K562 (cell line): ENCODE measurements at regions not wholly inside any gene's neighbourhood (a gene's known extent, or its start where the extent isn't known, plus 50 kb on each side); places are given as distances from the start of the nearest gene placed in this dataset.

Experiments used
- ATAC-seq: fragments of 200-7000 bp; cut with Tn5 transposase; 3 replicates; pipeline ENCODE4 v1.9.1; 2020; ENCODE audit warnings: moderate library complexity
- BruUV-seq: library from RNA; stranded (reverse); fragments of 400-500 nt; replicated peaks from 2 replicates; lab custom pipeline; 2021; lab: Mats Ljungman, UMichigan
- CTCF ChIA-PET: fragments of 300-600 bp; formaldehyde crosslinking; extraction: SDS; loops from one replicate; lab custom pipeline; 2021; ENCODE audit warnings: low intra/inter-chr PET ratio; lab: Yijun Ruan, JAX
- POLR2A ChIA-PET: fragments of 300-600, 350-650 bp; sonication (Branson Sonifier 250); formaldehyde crosslinking; extraction: SDS; loops from one replicate; lab custom pipeline; 2021; ENCODE audit warnings: antibody characterized with exemption, inconsistent platforms; lab: Yijun Ruan, JAX
- DNase-seq, 4 experiments: peaks; one replicate each; pipeline versions ENCODE4 v3.0.0 to v3.0.0-alpha.2; 2011 to 2018; ENCODE audit warnings: low spot score in 3 of 4, mixed read lengths in 3 of 4; ENCODE audit errors: extremely low read depth in 1 of 4
- FAIRE-seq: peaks from 2 replicates; lab custom pipeline; 2011; peaks lifted over from hg19 to GRCh38; lab: Jason Lieb, UNC
- H2AFZ ChIP-seq: 2 replicates; pipeline ENCODE4 v1.6.0; 2011; ENCODE audit warnings: low read depth, low read length, control low read depth, inconsistent platforms
- H3K27ac ChIP-seq: fragments of 200-600 bp; 3 replicates; pipeline ENCODE4 v1.8.0; 2011; ENCODE audit warnings: low read depth, mild to moderate bottlenecking, control low read depth, inconsistent platforms, low read length, moderate library complexity, mixed read lengths; ENCODE audit errors: extremely low read depth
- H3K27me3 ChIP-seq, 2 experiments: fragments of 300-600 bp in 1 of 2; 2 replicates in 1 of 2; 3 replicates in 1 of 2; pipeline versions ENCODE4 v1.6.0 to v1.8.0; 2011; ENCODE audit warnings: inconsistent platforms in 2 of 2, low read length in 2 of 2, mild to moderate bottlenecking in 1 of 2, mixed read lengths in 1 of 2, moderate library complexity in 1 of 2; ENCODE audit not compliant: control insufficient read depth in 2 of 2, insufficient read depth in 2 of 2
- H3K36me3 ChIP-seq: fragments of 300-600 bp; 3 replicates; pipeline ENCODE4 v1.8.0; 2011; ENCODE audit warnings: mild to moderate bottlenecking, low read length, inconsistent platforms; ENCODE audit not compliant: control insufficient read depth, insufficient read depth
- H3K4me1 ChIP-seq, 2 experiments: fragments of 200-600 bp in 1 of 2; replicated peaks in 1 of 2; 2 replicates in 1 of 2; 3 replicates in 1 of 2; pipeline versions ENCODE4 v1.5.1 to v1.8.0; 2011; ENCODE audit warnings: inconsistent platforms in 2 of 2, low read length in 2 of 2, mild to moderate bottlenecking in 1 of 2, mixed read lengths in 1 of 2, moderate library complexity in 1 of 2; ENCODE audit not compliant: control insufficient read depth in 2 of 2, insufficient read depth in 2 of 2
- H3K4me2 ChIP-seq: 2 replicates; pipeline ENCODE4 v1.6.1; 2011; ENCODE audit warnings: low read length, control low read depth, inconsistent platforms, mixed read lengths; ENCODE audit not compliant: insufficient read depth
- H3K4me3 ChIP-seq: fragments of 200-600 bp; sonication (generic), shearing (Covaris generic); 2 replicates; pipeline ENCODE4 v1.5.1; 2016; ENCODE audit warnings: control low read depth, inconsistent platforms
- H3K79me2 ChIP-seq: fragments of 200-600 bp; 3 replicates; pipeline ENCODE4 v1.8.0; 2011; ENCODE audit warnings: low read length, inconsistent platforms; ENCODE audit not compliant: control insufficient read depth, insufficient read depth
- H3K9ac ChIP-seq, 2 experiments: 2 replicates each; pipeline versions ENCODE4 v1.6.0 to v1.6.1; 2011; ENCODE audit warnings: low read depth in 2 of 2, low read length in 2 of 2, control low read depth in 1 of 2, inconsistent platforms in 1 of 2, mild to moderate bottlenecking in 1 of 2, mixed read lengths in 1 of 2; ENCODE audit not compliant: insufficient read depth in 1 of 2
- H3K9me1 ChIP-seq: one replicate; pipeline ENCODE4 v1.6.0; 2011; ENCODE audit warnings: inconsistent platforms, mild to moderate bottlenecking, low read length, moderate library complexity; ENCODE audit not compliant: control insufficient read depth, insufficient read depth
- H3K9me3 ChIP-seq: replicated peaks from 2 replicates; pipeline ENCODE4 v1.5.1; 2011; ENCODE audit warnings: low read depth, low read length, inconsistent platforms; ENCODE audit not compliant: control insufficient read depth, insufficient read depth
- H4K20me1 ChIP-seq: replicated peaks from 2 replicates; pipeline ENCODE4 v1.6.1; 2011; ENCODE audit warnings: low read length, inconsistent platforms, mixed read lengths; ENCODE audit not compliant: control insufficient read depth, insufficient read depth
- DLX4 ChIP-seq: fragments of 250-450 bp; sonication (Bioruptor Pico); IDR thresholded peaks from 2 replicates; pipeline ENCODE4 v1.6.1; 2021; ENCODE audit warnings: mild to moderate bottlenecking
- KLF13 ChIP-seq: fragments of 450-650 bp; IDR thresholded peaks from 2 replicates; pipeline ENCODE4 v1.6.1; 2016; ENCODE audit warnings: missing genetic modification characterization, low read depth, mild to moderate bottlenecking, missing compliant biosample characterization, moderate library complexity, borderline replicate concordance
- LCOR ChIP-seq: sonication (generic); formaldehyde crosslinking; IDR thresholded peaks from 2 replicates; pipeline ENCODE4 v1.8.0; 2022; ENCODE audit warnings: mild to moderate bottlenecking, missing genetic modification reagents
- MLLT1 ChIP-seq, 2 experiments: fragments of 450-650 bp; IDR thresholded peaks; 2 replicates each; pipeline ENCODE4 v1.6.1; 2016
- NCOA6 ChIP-seq: fragments of 450-650 bp; IDR thresholded peaks from 2 replicates; pipeline ENCODE4 v1.6.1; 2017; ENCODE audit warnings: mild to moderate bottlenecking
- PURB ChIP-seq: sonication (generic); formaldehyde crosslinking; IDR thresholded peaks from 2 replicates; pipeline ENCODE4 v1.9.0; 2021; ENCODE audit warnings: low read depth, mild to moderate bottlenecking, missing genetic modification reagents
- REST ChIP-seq, 2 experiments: fragments of 450-650 bp; formaldehyde crosslinking in 1 of 2; IDR thresholded peaks; 2 replicates each; pipeline versions ENCODE4 v1.4.0 to v1.6.1; 2014 to 2020; ENCODE audit warnings: mild to moderate bottlenecking in 2 of 2, borderline replicate concordance in 1 of 2, low read depth in 1 of 2
- TEAD2 ChIP-seq: fragments of 450-650 bp; IDR thresholded peaks from 2 replicates; pipeline ENCODE4 v1.6.1; 2016; ENCODE audit warnings: missing genetic modification characterization, control low read depth, missing compliant biosample characterization
- TSC22D4 ChIP-seq: fragments of 450-650 bp; IDR thresholded peaks from 2 replicates; pipeline ENCODE4 v1.6.1; 2016; ENCODE audit warnings: missing genetic modification characterization, missing biosample characterization, control low read depth
- USF1 ChIP-seq: sonication (generic); formaldehyde crosslinking; IDR thresholded peaks from 2 replicates; pipeline ENCODE4 v1.9.0; 2022; ENCODE audit warnings: mild to moderate bottlenecking, missing genetic modification reagents
- YY1 ChIP-seq, 3 experiments: IDR thresholded peaks; 2 replicates each; pipeline ENCODE4 v1.6.1; 2011; ENCODE audit warnings: low read length in 2 of 3, mild to moderate bottlenecking in 2 of 3, moderate library complexity in 2 of 3, borderline replicate concordance in 1 of 3, control low read depth in 1 of 3, low read depth in 1 of 3; ENCODE audit not compliant: insufficient read depth in 3 of 3, insufficient replicate concordance in 2 of 3, control insufficient read depth in 1 of 3, insufficient read length in 1 of 3; ENCODE audit errors: extremely low read depth in 1 of 3
- ZKSCAN3 ChIP-seq: fragments of 250-450 bp; sonication (Bioruptor Pico); IDR thresholded peaks from 2 replicates; pipeline ENCODE4 v1.4.0; 2020
- WGBS: fragments of 100-300 bp; shearing (Covaris generic); methylation state at CpG from one replicate; pipeline ENCODE4 v1.1.6; 2016; ENCODE audit warnings: low coverage, mixed read lengths; ENCODE audit not compliant: insufficient coverage; ENCODE audit errors: missing lambda C conversion rate; 5-methylcytosine and 5-hydroxymethylcytosine counted together
- in situ Hi-C: fragments of 300-500 bp; cut with MboI; formaldehyde crosslinking; loops from 4 replicates; pipeline ENCODE4 v1.15.0; 2018; ENCODE audit warnings: inconsistent platforms, mixed read lengths
- intact Hi-C: fragments of 100-400 bp; cut with micrococcal nuclease; formaldehyde crosslinking; loops from 2 replicates; pipeline ENCODE4 v1.14.2; 2022

- no peaks in the 10 kb centered on the region; the same call in 1 of the 2 replicates for H3K9me3 ChIP-seq
- CTCF ChIA-PET: no interaction called here
- DNase-seq (no peak), ATAC-seq (no peak), FAIRE-seq (no peak)
- no peaks in the 10 kb centered on the region for H3K4me1 ChIP-seq
- no peaks in the 10 kb centered on the region for H3K9me1 ChIP-seq
- no peaks in the 10 kb centered on the region for H3K36me3 ChIP-seq
- H4K20me1 ChIP-seq: no peaks in the 10 kb centered on the region
- POLR2A ChIA-PET: no interaction called here
- H2AFZ ChIP-seq: no peak overlapping the region
- in situ Hi-C loops (no loop called here), intact Hi-C loops (no loop called here)
- BruUV-seq: no TSS peak
- no peaks in the 10 kb centered on the region for H3K79me2 ChIP-seq
- H3K4me2 ChIP-seq: no peak overlapping the region
- no peak overlapping the region for H3K4me3 ChIP-seq
- H3K27me3 ChIP-seq: no peaks in the 10 kb centered on the region
- WGBS: 0% methylated on average over 4 of the region's 4 CpGs
- H3K27ac ChIP-seq: no peak overlapping the region
- no peak overlapping the region for H3K9ac ChIP-seq
- TF ChIP-seq LCOR (CRISPR knock-in tag) (no peak), ZKSCAN3 (CRISPR knock-in tag) (no peak), PURB (CRISPR knock-in tag) (no peak), DLX4 (CRISPR knock-in tag) (no peak), TSC22D4 (no peak), NCOA6 (no peak), USF1 (CRISPR knock-in tag) (no peak), TEAD2 (tag) (no peak), KLF13 (tag) (no peak), REST (IDR thresholded peaks at IDR 0.05; ENCODE audit: borderline replicate concordance) (no peak), REST (CRISPR knock-in tag; IDR thresholded peaks at IDR 0.05; ENCODE audit: low read depth) (no peak), MLLT1 (IDR thresholded peaks at IDR 0.05) (no peak), YY1 (IDR thresholded peaks at IDR 0.05; ENCODE audit: borderline replicate concordance in 1 of 3, control insufficient read depth in 1 of 3, extremely low read depth in 1 of 3, insufficient read depth in 3 of 3, insufficient read length in 1 of 3, insufficient replicate concordance in 2 of 3, low read depth in 1 of 3, low read length in 2 of 3) (no peak)
These were observed 764.3 kb upstream of the PRMT6 start for GRCh38 chr1:106292130-106292529.
